ENCODE measurements at regions not wholly inside any gene's neighbourhood (a gene's known extent, or its start where the extent isn't known, plus 50 kb on each side); places are given as distances from the start of the nearest gene placed in this dataset.

DNA sequence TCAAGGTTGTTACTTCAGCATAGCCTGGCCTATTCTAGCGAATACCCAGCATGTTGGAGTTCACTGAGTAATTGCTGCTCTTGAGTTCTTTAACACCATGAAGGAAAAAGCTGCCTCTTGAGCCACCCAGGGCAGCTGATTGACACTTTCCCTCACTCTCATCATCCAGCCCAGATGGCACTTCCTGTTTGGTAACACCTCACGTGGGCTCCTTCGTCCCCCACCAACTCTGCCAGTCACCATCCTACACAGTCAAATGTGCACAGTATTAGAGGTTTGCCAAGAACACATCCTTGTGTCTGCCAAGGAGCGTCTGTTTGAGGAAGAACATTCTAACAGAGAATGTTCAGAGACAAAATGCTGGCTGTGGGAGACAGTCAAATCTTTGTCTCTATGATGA lies 266.3 kb downstream of the RPLP1 start:
- peak; percentile 49 for DNase-seq

- DNase-seq: peak; percentile 79
Observed at GRCh38 chr15:69719527-69720240, 267.1 kb downstream of the RPLP1 start.

DNA sequence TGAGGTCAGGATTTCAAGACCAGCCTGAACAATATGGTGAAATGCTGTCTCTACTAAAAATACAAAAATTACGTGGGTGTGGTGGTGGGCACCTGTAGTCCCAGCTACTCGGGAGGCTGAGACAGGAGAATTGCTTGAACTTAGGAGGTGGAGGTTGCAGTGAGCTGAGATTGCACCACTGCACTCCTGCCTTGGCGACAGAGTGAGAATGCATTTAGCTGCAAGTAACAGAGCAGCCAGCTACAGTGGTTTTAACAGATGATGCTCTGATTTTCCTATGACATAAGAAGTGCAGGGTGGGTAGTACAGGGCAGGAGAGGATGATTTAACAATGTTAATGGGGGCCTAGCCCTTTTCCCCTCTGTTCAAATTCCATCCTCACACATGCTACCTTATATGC lies 267.9 kb downstream of the RPLP1 start:
- DNase-seq: peak; percentile 19

DNA sequence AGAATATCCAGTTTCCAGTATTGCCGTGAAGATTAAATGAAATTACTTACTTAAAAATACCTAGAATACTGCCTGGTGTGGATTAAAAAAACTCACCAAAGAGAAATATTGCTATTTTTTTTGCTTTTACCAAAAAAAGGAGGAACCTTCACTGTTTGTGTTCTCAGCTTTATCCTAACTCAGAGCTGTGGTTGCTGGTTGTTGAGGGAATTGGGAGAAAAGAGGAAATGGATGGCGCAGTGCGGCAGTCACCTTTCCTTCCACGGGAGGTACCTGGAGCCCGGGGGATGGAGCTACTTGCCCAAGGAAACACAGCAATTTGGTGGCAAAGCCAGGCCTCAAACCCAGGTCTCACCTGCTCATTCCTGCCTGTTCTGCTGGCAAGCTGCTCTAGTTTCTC lies 270.3 kb downstream of the RPLP1 start:
- no peak for DNase-seq

GRCh38 chr15:69723404-69724096 lies 270.9 kb downstream of the RPLP1 start:
- DNase-seq: no peak

GRCh38 chr15:69724333-69724732 lies 271.7 kb downstream of the RPLP1 start:
- DNase-seq: no peak

DNA sequence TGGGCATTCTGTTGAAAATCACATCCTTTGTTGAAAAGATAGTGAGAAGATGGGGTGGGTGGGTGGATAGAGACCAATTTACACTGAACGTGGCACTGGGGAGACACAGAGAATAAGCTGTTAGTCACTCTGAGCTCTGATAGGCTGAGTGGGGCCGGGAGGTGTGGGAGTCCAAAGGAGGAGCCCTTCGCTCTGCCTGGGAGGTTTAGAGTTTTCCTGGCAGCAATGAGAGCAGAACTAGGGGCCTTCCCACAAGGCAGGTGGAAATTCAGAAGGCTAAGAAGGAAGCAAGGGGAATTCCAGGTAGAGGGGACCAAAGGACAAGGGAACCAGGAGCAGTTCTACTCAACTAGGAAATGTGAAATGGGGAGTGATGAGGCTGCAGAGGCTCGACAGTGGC lies 272.7 kb downstream of the RPLP1 start:
- no peak for DNase-seq

- DNase-seq: peak; percentile 15
Observed at GRCh38 chr15:69725957-69726356, 273.3 kb downstream of the RPLP1 start.

DNA sequence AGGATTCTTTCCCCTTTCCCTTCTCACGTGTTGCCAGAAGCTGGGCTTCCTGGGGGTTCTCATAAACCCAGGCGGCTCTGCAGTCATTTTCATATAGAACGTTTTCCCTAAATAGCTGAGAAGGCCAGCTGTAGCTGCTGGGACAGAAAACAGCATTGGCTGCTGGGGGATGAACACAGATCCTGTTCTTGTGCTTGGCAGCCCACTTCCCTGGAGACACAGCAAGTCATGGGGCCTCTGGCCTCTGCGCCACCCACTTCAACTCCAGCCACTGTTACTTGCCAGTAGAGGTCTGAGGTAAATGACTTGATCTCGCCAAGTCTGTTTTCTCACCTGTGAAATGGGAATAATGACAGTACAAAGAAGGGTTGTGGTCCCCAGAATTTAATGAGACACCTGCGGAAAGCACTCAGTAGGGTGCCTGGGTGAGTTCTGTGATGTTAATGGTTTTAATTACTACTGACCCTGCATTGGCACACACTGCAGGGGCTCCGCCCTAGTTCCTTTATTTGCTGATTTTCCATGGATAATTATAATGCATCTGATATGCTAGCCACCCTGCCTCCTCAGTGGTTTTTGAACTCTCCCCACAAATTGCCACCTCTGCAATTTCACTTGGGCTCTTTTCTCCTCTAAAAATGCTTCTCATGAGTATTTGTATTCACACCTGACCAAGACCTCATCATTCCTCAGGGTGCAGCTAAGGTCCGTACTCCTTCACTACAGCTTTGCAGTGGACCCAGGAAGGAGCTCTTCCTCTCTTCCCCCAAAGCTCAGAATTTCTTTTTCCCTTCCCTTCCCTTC lies 274.7 kb downstream of the RPLP1 start:
- DNase-seq: no peak

- DNase-seq: peak; percentile 75
Observed at GRCh38 chr15:69729167-69729748, 276.6 kb downstream of the RPLP1 start.

GRCh38 chr15:69730281-69731080 lies 277.9 kb downstream of the RPLP1 start:
- DNase-seq: no peak

GRCh38 chr15:69731081-69731330 lies 278.4 kb downstream of the RPLP1 start:
- no peak for DNase-seq

DNA sequence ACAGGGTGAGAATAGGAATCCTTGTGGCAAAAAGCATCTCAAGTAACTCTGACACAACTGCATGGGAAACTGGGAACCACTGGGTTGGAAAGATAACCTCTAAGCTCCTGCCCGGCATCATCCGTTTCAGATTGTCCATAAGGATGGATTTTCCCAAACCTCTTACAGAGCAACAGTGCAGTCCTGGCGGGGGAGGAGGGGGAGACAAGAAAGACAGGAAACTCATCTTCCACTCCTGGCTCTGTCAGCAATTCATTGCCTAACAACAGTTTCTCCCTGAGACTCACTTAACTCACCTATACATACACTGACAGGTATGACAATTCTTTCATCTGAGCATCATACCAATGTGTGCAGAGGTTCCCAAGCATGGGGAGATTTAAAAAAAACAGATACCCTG lies 279.0 kb downstream of the RPLP1 start:
- DNase-seq: no peak

DNA sequence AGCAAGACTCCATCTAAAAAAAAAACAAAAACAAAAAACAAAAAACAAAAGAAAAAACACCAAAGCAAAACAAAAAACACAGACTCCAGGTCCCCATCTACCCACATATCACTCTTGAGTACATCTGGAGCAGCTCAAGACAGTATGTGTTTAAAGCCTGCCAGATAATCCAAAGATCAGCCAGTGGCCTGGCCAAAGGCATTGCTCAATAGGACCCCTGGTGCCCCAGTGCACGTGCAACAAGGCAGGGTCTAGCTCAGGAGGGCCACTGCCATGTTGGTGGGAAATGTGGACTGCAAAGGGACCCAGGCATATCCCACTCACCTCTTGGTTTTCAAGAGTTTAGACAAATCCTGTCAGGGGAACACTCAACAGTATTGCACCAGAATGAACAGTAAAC lies 279.5 kb downstream of the RPLP1 start:
- DNase-seq: no peak

DNA sequence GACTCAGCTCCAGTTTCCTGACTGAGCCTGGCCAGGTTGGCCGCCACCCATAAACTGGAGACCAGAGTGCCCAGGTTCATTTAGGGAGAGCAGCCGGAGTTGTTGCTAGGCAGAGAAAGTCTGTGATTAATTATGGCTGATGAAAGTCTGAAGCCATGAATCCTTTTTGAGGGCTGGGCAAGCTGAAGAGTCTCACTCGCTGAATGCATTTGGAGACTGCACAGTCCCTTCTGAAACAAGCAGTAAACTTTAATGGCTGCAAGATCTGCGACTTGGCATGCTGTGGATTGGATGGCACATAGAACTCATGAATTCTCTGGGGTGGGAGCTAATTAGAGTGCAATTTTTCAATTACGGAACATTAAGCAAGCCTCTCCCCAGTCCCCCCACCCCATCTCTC lies 282.1 kb downstream of the RPLP1 start:
- no peak for DNase-seq

DNA sequence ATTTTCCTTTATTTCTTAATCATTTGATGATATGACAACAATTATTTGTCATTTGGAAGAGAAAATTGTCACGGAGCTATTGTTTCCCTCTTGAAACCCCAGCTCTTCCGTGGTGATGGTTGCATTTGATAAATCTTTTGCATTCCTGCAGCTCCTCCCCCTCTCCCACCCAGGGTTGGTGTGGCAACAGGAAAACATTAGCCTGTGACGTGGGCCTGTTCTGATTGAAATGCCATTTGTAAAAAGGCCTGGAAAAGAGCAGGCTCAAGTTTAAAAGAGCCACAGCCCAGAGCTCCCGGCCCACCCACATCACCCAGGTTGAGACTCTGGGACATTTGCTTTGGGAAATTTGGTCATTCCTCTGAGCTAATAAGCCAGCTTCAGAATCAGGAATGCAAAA lies 282.5 kb downstream of the RPLP1 start:
- no peak for DNase-seq

DNA sequence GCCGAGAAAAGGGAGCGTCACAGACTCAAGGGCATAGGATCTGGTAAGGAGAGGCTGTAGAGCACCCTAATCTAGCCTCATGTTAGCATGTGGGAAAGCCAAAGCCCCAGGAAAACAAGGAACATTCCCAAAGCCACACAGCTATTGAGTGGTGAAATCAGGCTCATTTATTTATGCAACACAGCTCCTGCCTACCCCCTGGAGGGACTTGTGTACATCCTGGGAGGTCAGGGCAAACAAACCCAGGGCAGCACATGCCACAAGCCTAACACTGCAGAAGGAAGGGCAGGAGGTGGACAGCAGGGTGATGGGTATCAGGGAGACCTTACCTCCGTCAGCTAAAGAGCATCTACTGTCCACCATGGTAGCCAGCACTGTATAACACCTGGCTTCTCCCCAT lies 283.5 kb downstream of the RPLP1 start:
- no peak for DNase-seq

DNA sequence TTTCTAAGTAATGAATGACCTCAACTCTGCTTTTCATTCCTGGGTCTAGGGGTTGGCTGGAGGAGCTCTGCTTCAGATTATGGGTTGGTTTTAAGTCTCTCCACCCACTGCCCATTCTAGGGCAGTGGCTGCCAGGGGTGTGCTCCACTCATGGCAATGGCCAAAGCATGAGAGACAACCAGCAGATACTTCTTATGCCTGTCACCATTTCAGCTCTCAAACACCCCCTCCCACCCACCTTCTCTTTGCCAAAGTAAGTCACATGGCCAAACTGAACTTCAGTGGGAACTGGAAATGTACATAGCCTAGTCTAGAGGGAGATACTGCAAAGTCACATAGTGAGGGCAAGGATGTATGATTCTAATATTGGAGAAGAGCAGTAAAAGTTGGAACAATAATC lies 285.3 kb downstream of the RPLP1 start:
- no peak for DNase-seq

DNA sequence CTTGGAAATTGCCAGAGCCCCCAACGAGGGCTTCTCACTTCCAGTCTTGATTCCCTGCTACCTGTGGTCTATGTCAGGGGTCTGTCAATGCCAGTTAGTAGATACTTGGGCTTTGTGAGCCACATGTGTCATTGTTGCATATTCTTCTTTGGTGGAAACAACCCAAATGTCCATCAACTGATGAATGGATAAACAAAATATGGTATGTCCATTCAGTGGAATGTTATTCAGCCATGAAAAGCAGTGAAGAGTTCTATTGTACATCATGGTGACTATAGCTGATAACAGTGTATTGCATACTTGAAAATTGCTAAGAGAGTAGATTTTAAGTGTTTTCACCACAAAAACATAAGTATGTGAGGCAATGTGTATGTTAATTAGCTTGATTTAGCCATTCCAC lies 288.1 kb downstream of the RPLP1 start:
- no peak for DNase-seq

DNA sequence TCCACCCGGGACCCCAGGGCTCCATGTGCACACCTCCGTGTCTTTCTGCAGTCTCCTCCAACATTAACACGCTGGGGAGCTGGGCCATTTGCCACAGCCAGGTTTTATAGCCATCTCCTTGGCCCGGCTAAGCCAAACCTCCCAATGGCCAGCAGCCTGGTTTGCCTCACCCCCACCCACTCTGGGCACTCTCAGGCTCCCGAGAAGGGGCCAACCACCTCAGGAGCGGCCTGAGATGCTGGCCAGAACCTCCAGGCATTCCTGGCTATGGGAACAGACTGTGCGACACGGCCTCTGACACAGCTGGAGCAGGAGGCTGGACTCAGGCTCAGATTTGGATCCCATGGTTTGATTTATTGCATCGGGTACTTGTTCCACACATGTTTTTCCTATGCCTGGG lies 289.7 kb downstream of the RPLP1 start:
- no peak for DNase-seq

- no peak for DNase-seq
Observed at GRCh38 chr15:69743091-69743490, 290.5 kb downstream of the RPLP1 start.

DNA sequence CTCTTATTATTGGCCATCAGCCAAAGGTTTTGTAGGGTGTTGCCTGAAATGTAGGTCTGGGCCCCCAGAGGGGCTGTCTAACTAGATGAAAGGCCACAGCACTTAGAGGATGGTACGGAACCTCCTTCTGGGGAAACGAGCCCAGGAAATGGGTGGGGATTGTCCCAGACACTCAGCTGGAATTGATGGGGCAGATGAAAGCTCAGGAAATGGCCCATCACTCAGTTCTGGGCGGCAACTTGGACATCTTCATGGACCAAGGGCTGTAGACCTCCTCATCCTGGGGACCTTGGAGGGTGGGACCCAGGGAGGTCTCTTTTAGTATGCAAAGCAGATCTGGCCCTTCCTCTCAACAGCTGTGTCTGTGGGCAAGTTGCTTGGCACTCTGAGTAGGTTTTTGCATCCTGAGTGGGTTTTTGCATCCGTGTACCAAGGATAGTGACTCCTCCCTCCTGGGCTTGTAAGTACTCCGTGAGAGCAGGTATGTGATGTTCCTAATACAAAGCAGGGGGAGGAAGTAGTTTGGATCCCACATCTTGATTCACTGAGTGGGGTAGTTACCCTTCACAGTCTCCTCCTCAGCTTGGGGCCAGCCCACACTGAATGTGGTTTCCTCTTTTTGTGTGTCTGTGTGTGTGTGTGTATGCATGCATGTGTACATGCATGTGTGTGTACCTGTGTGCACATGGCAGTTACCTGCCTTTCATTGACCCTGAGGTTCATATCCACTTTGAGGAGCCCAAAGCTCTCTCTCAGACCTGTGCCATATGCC lies 292.0 kb downstream of the RPLP1 start:
- no peak for DNase-seq
